Stimulated activated CD8-positive, alpha-beta memory T cell treated with anti-CD3 and anti-CD28 coated beads, Interleukin-12 subunit alpha, Interleukin-12 subunit beta, amount 100 ng/mL, for 1 hour (primary cell): ENCODE measurements at regions not wholly inside any gene's neighbourhood (a gene's known extent, or its start where the extent isn't known, plus 50 kb on each side); places are given as distances from the start of the nearest gene placed in this dataset.

Experiments
- DNase-seq: peaks from one replicate; pipeline ENCODE4 v3.0.0-alpha.2; 2020; ENCODE audit warnings: low read depth

DNA sequence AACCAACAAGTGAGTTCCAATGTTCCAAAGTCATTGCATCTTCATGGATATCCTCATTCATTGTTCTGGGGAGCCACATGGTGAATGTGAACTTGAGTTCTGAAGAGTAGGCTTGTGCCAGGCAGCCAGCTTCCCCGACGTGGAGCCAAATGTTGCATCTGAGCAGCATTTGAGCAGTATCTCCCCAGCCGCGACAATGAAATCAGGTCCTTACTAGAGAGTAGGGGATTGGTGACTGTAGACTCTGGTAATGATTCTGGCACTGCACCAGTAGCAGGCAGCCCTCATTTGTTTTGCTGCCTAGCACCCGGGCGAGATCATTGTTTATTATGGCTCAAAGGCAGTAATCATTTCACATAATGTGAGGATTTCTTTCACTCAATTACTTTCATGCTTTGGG is 451.4 kb upstream of the C9orf72 start:
- no peak for DNase-seq

DNA sequence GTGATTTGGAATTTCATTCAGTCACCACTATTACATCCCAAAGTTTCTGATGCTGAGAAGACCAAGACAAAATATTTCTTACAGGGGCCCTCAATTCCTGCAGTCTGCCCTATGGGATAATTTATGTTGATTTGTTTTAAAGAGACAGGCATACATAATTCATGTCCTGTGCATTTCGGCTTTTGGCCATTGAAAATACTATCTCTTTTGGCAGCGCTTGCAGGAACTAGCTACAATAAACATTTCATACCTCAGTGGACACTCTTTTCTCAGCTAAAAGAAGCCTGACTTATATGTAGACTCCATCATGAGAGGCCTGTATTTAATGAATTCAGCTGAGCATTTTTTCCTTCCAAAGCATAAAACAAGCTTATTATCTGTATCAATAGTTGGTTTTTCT is 451.9 kb upstream of the C9orf72 start:
- no peak for DNase-seq

DNA sequence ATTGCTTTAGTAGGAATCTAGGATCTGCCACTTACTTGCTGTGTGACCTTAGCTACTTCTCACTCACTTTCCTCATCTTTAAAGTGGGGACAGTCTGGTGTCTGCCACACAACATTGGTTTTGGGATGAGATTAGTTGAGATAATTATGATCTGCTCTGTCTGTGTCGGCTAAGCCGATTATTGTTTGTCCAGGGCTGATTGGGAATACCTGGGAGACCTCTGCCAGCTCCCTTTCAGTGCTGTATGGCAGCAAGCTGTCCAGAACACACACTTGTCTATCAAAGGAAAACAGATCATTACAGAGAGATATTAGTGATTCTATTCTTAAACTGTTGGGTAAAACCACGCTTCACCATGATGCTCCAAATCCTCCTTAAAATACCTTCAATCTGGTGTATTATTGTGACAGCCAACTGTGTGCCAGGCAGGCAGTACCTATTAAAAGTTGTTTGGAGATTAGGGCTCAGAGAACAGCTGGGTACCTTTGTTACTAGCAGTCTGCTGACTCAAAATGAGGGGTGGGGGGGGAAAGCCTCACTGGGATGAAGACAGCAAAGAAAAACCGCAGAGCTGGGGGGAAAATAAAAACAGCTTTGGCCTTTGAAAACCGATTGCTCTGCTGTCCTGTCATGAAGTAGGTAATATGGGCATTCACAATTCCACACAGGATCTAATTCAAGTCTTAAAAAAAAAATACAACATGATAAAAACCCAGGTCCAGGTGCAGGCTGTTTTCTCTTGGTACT is 458.4 kb upstream of the C9orf72 start:
- DNase-seq, result no peak

DNA sequence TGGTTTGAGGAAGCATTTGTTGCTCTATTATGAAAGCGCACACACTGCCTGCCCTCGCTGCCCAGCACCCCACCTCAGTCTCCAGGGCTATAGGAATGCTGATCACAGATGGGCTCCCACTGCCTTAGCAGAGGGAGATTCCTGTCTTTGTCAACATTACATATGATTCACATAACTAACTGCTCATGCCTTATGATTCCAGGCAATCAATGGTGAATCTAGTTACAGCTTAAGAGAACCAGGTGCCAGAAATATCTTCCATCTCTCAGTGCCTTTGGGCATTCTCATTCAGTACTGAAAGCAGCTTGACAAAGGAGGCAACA is 458.9 kb upstream of the C9orf72 start:
- no peak for DNase-seq

DNA sequence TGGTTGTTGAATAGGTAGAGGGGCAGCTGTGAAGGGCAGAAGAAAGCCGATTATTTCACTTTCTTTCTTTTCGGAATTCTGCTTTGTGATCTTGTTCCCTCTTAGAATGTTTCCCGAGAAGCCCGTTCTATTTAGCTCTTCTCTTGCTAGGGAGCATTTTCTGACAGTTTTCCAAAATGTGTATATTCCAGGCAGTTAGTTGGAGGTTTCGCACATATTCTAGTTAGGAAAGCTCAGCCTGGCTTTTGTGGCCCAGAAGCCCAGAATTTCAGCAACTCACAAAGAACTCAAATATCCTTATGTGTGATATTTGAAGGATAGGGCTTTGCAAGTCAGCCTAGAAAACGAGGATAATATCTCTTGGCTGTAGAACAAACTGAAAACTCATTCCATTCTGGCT is 461.0 kb upstream of the C9orf72 start:
- no peak for DNase-seq

GRCh38 chr9:28037968-28038367 is 464.7 kb upstream of the C9orf72 start:
- no peak for DNase-seq

DNA sequence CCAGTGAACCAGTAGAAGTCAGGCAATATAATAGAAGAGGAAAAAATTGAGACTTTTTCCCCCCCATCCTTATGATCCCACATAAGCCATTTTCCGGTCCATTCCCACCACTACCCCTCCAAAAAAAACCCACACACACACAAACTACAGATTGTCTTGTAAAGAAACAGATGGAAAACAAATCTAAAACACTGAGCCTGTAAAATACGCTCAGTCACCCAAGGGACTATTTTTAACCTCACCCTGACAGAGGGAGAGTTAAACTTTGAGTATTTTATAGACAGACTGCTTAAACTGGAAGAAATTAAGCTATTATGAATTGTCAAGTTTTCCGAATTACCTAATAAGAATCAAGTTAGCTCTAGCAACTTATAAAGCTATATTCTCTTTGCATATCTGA is 471.8 kb upstream of the C9orf72 start:
- DNase-seq, result no peak

GRCh38 chr9:28050046-28050445 is 476.8 kb upstream of the C9orf72 start:
- DNase-seq, result no peak

DNA sequence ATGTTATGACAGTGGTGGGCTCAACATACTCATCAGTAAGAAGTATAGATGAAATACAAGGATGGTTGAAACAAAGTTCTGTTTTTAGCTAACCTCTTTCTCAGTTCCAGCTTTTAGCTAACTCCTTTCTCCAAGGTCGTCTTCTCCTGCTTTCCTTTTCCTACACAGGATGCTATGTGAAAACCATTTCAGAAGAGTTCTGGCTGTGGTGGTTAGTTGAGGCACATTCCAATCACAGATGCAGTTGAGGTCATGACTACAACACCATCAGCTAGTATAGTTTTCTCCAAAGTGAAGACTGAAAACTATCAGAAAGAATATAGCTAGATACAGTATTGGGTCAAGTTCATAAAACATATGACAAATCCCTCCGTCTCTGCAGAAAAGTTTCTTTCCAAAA is 477.7 kb upstream of the C9orf72 start:
- no peak for DNase-seq

DNA sequence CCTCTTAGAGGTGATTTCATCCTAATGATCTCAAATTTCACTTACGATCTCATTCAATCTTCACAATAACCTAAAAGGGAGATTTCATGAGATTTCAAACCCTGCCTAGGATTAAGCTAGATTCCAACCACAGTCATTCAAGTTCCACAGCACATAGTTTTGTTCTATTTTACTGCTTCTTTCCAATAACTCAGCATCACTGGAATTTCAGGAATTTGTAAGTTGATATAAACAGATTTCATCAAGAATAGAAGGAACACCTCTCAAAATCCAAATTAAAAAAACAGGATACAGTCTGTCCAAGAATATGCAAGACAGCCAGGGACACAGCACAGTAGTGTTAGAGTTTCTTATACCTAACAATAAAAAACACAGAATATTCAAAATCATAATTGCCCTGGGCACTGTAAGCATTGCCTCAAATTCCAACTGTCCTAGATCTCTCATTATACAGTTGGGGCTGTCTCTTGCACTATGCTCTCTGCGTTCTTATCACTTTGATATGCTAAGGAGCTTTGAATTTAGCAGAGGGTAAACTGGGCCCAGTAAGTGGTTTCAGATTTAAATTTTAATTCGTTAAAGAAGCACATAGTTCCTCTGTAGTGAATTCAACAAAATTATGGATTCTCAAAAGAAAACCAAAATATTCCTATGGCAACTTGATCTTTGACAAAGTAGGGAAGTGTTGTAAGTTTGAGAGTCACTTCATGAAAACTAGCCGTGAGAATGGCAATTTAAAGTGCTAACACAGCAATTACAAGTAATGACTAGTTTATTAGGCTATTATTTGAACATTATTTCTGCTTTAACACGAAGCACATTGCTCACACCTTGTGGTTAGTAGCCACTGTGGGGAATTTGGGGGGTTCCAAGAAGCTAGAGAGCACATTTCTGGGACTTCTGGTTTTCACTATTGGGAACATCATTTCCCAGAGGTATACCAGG is 478.6 kb upstream of the C9orf72 start:
- no peak for DNase-seq

DNA sequence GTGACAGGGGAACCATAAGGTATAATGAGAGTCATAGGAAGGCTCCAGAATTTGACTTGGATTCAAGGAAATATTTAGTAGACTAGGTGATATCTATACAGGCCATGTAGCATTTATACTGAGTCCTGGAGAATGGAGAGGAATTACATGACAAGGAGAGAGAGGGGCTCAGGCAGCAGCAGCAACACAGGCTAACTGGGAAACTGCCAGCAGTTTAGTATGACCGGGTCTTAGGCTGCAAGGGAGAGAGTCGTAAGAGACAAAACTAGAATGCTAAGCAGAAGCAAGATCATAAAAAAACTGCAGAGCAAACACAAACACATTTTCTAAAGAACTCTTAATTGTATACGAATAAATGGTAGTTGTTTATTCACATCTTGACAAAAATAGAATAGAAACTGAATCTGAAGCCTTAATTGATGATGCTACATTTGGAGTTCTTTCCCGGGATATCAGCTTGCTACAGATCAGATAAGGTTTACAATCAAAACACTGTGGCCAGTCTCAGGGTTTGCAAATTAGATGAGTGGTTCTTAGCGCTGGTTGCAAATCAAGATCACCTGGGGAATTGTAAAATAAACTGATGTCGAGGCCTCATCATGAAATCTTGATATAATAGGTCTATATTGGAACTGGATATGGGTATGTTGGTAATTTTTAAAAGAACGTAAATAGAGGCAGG is 480.0 kb upstream of the C9orf72 start:
- DNase-seq, result no peak

DNA sequence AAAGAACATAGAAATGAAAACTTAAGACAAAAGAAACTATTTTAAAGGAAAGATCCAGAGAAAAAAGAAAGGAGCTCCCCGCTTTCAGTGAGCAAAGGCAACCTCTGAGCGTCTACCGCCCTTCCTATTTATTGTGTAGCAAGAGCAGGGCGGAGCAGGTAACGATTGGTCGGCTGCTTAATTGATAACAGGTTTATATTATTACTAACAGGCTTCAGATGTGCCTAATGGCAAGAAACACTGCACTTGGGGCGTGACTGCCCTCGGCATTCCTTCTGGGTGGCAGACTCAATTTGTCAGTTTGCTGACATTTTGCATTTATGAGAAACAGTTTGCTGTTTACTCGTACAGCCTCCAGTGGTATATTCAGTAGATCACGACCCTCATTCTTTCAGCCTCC is 482.7 kb upstream of the C9orf72 start:
- no peak for DNase-seq

GRCh38 chr9:28056466-28056865 is 483.2 kb upstream of the C9orf72 start:
- no peak for DNase-seq

DNA sequence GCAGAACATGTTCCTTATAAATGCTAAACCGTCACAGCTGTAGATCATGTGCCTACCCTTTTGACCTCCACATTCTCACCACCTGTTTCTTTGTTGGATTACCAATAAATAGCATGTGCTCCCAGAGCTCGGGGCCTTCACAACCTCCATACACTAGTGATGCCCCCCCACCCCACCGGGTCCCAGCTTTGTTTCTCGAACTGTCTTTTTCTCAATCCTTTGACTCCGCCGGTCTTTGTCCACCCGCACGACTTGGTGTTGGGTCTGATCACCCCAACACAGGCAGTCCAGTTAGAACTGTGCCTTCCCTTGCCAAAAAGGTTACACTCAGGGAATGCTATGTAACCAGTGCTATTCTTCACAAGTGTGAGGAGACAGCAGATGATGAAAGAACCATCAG is 485.9 kb upstream of the C9orf72 start:
- no peak for DNase-seq

GRCh38 chr9:28064241-28064815 is 491.0 kb upstream of the C9orf72 start:
- no peak for DNase-seq

DNA sequence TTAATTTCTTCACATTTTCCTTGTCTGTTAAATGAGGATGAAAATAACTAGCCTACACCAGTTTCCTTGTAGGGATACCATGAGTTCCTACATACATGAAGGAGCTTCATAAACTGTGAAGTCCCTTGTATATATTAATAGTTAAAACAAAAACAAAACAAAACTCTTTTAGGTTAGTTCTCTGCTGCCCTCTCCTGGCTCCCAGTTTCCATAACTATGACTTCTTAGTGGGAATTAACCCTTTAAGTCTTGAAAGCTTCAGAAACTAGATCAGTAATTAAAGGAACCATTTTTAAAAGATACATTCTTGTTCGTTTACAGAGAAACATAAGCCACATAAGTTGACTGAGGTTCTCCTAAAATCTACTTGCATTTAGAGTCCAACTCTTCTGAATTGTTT is 500.0 kb upstream of the C9orf72 start:
- DNase-seq, result no peak

DNA sequence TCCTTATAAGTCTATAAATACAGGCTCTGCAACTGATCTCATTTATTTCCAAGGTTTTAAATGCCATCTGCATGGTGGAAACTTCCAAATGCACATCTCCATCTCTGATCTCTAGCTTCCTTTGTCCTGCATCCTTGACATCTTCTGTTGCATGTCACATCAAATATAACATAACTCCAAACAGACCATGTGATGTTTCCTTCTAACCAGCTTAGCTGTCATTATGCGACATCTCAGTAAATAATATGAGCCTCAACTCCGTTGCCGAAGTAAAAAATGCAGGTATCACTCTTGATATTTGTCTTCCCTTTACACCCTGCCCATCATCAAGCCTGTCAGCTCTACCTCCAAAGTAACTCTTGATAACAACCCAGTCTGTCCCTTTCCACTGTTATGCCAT is 506.4 kb upstream of the C9orf72 start:
- DNase-seq, result no peak

DNA sequence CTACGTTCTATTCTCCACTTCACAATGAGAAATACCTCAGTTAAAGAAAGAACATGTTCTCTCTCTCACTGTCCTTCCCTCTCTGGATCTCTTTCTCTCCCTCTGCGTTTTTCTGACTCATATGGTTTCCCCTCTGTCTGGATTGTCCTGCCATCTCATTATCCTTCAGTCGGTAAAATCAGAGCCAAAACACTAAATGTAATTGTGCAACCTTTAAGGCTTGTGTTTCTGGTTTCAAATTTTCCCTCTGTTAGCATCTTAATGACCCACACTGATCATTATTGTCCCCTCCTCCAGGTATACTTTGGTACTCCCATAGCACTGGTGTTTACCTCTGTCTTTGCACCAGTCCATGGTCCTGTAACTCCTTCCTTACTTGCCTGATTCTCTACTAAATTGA is 509.4 kb upstream of the C9orf72 start:
- no peak for DNase-seq

- DNase-seq, result no peak
These were observed 513.6 kb upstream of the C9orf72 start for GRCh38 chr9:28086881-28087280.

DNA sequence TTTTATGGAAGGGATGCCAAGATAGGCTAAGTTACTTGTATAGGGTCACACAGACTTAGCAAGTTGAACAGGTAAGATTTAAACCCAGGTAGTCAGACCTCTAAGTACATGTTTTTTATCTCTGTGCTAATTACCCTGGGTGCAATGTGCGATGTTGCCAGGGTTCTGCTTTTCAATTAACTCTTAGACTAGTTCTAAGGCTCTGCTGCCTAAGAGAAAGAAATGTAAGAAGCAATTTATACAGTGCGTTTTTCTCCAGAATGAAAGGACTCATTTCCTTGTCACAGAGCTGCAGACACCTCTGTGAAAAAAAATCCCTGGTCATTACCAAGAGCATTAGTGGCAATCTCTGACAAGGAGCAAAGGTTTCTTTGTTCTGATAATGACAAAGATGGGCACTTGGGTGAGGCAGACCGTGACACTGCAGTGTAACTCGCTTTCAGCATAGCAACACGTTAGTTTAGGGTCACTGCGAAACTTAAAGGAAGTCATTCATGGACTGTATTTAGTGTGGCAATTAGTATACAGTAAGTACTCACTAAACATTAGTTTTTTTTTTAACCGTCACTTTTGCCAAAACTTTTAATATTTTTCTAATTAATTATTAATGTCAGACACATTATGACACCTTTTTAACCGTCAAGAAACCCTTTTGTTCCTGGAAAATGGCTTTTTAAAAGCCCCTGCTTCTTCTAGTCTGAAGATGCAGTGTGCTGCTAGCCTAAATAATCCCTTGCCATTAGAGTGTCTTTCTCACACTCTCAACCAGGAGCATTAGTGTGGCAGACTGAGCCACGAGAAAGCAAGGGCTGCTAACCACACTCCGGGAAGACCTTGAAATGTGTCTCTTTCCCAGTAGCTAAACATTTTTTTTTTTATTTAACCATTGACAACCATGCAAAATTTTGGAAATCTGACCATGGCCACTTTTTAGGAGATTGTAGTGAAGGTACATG is 520.0 kb upstream of the C9orf72 start:
- no peak for DNase-seq

DNA sequence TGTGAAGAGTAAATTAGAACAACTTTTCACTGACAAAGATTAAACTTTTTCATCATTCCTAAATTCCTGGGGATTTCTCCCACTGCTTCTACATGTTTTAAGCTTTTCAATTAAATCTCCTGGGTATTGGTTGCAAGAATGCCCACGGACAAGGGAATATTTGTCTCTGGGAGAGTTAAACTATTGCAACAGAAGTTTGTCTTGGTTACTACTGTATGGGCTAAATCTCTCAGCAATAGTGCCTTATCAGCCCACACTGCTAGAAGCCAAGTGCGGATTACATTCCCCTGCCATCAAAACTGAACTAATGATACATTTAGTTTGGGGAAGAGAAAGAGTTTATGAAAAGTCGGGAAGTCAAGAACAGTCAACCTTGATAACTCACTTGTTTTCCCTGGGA is 528.2 kb upstream of the C9orf72 start:
- DNase-seq, result no peak

DNA sequence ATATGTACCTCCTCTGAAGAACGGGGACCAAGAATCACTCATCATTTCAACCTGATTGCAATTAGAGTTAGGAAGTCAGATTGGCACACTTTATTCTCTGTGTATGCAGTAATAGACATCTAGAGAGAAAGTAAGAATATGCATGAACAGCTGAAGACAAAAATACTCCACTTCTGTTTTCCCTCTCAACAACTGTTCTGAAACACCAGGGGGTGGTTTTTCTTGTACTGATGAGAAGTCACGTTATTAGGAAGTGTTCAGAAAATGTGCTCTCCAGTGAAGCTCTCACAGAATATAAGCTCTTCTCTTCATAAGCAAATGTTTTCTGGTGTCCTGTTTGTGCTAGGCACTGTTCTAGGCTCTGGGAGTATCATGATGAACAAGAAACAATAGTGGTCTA is 531.7 kb upstream of the C9orf72 start:
- no peak for DNase-seq
